Type B pancreatic cell (in vitro differentiated cells): ENCODE measurements at regions not wholly inside any gene's neighbourhood (a gene's known extent, or its start where the extent isn't known, plus 50 kb on each side); places are given as distances from the start of the nearest gene placed in this dataset.

Source experiments
- DNase-seq: peaks from one replicate; pipeline ENCODE4 v3.0.0; 2021; ENCODE audit warnings: mixed read lengths; ENCODE audit not compliant: unreplicated experiment; ENCODE audit errors: extremely low spot score
- H3K27ac Mint-ChIP-seq: 2 replicates; pipeline ENCODE4 v1.8.0; 2021; ENCODE audit warnings: mild to moderate bottlenecking, mixed read lengths
- H3K27me3 Mint-ChIP-seq: 2 replicates; pipeline ENCODE4 v1.8.0; 2021; ENCODE audit warnings: mixed read lengths
- H3K36me3 Mint-ChIP-seq: 2 replicates; pipeline ENCODE4 v1.8.0; 2021; ENCODE audit warnings: mixed read lengths
- H3K4me1 Mint-ChIP-seq: one replicate; pipeline ENCODE4 v1.8.0; 2021; ENCODE audit warnings: mixed read lengths; ENCODE audit not compliant: unreplicated experiment
- H3K4me3 Mint-ChIP-seq: 2 replicates; pipeline ENCODE4 v1.8.0; 2021; ENCODE audit warnings: mild to moderate bottlenecking, mixed read lengths
- H3K9me3 Mint-ChIP-seq: 2 replicates; pipeline ENCODE4 v1.8.0; 2021; ENCODE audit warnings: mixed read lengths
- TF ChIP-seq, protein P1 (sequence below): fragments of 200-600 bp; sonication (generic); conservative IDR thresholded peaks from 2 replicates; pipeline ENCODE4 v1.5.0; 2021; ENCODE audit warnings: antibody characterized with exemption, mild to moderate bottlenecking

GRCh38 chrX:109843963-109844751, 111.1 kb upstream of the ACSL4 start:
- H3K27me3 Mint-ChIP-seq: no peaks in the 10 kb centered on the region
- H3K4me1 Mint-ChIP-seq: peaks cover 40% of the 10 kb centered on the region
- H3K27ac Mint-ChIP-seq: no peak overlapping the region
- H3K9me3 Mint-ChIP-seq: no peaks in the 10 kb centered on the region
- H3K36me3 Mint-ChIP-seq: no peaks in the 10 kb centered on the region
- H3K4me3 Mint-ChIP-seq: no peak overlapping the region
- DNase-seq: no peak
- TF ChIP-seq, protein P1, sequence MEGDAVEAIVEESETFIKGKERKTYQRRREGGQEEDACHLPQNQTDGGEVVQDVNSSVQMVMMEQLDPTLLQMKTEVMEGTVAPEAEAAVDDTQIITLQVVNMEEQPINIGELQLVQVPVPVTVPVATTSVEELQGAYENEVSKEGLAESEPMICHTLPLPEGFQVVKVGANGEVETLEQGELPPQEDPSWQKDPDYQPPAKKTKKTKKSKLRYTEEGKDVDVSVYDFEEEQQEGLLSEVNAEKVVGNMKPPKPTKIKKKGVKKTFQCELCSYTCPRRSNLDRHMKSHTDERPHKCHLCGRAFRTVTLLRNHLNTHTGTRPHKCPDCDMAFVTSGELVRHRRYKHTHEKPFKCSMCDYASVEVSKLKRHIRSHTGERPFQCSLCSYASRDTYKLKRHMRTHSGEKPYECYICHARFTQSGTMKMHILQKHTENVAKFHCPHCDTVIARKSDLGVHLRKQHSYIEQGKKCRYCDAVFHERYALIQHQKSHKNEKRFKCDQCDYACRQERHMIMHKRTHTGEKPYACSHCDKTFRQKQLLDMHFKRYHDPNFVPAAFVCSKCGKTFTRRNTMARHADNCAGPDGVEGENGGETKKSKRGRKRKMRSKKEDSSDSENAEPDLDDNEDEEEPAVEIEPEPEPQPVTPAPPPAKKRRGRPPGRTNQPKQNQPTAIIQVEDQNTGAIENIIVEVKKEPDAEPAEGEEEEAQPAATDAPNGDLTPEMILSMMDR: no peak

DNA sequence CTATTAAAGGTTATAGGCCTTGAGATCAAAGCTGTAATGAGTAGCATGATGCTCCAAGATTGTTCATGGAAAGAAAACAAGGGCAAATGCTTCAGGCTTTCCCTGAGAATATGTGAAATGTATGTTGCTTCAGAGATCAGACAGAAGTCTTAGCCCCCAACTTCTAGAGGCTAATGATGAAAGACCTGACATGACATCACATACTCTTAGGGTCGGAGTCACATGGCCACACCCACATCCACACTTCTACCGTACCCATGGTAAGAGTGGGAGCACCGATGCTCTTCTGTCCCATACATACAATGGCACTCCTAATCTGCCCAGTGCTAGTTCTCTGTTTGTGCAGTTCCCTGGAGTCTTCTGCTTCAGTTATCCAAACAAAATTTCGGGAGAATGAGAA, 111.9 kb upstream of the ACSL4 start:
- DNase-seq: no peak
- Mint-ChIP-seq H3K4me1 (peaks cover 44% of the 10 kb centered on the region), H3K36me3 (no peaks in the 10 kb centered on the region), H3K9me3 (no peaks in the 10 kb centered on the region), H3K27ac (no peak overlapping the region), H3K4me3 (no peak overlapping the region), H3K27me3 (no peaks in the 10 kb centered on the region)
- TF ChIP-seq, protein P1: no peak

DNA sequence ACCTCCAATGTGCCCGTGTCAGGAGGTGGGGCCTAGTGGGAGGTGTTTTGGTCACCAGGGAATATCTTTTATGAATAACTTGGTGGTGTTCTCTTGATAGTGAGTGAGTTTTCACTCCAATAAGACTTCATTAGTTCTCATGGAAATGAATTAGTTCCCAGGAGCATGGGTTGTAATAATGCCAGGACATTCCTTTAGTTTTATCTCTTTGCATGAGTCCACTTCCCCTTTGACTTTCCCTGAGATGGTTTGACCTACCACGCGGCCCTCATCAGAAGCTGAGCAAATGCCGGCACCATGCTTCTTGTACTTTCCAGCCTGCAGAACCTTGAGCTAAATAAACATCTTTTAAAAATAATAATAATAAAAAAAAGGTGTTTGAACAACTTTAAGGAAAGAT, 112.9 kb upstream of the ACSL4 start:
- TF ChIP-seq, protein P1: no peak
- H3K4me1 Mint-ChIP-seq: peaks cover 48% of the 10 kb centered on the region
- H3K4me3 Mint-ChIP-seq: no peak overlapping the region
- H3K27me3 Mint-ChIP-seq: no peaks in the 10 kb centered on the region
- no peak for DNase-seq
- H3K9me3 Mint-ChIP-seq: peaks cover under 1% of the 10 kb centered on the region
- H3K27ac Mint-ChIP-seq: no peak overlapping the region
- no peaks in the 10 kb centered on the region for H3K36me3 Mint-ChIP-seq

DNA sequence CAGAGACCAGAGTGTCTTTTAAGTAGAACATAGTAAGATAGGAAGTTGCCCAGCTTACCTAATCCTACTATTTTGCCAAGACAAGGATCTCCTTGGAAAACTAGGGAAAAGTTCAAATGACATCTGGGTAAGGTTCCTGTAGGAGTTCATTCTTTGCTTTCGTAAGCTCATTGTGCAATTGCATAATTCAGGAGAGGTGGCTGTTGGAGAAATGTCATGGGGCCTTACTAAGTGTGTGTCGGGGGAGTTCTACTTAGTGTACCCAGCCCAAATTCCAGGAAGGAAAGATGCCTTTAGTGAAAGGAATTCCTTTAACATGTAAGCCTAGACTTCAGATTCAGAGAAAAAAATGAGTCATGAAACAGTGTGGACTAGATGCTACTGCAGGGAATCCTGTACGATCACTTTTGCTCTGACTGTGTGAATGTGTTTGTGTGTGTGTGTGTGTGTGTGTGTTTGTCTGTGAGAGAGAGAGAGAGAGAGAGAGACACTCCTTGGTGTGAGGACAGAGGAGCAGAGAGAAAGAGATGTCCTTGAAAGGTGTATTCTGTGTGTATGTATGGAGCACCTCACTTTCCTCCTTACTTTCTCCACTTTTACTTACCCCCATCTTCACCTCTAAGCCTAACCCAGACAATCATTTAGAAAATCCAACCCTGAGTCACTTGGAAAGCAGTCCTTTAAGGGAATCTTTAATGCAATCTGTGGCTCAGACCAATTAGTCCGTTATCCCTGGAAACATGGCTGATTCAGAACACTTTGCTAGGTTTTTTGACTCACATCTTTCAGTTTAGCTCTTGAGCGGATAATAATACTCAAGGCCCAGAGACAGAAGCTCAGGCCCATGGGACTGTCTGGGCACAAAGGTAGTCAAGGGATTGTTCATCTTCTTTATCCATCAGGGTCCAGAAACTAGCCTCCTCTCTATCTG, 114.5 kb upstream of the ACSL4 start:
- no peak for DNase-seq
- H3K4me1 Mint-ChIP-seq: peaks cover 45% of the 10 kb centered on the region

GRCh38 chrX:109848461-109849050, 115.5 kb upstream of the ACSL4 start:
- H3K27me3 Mint-ChIP-seq: no peaks in the 10 kb centered on the region
- peaks cover 45% of the 10 kb centered on the region for H3K4me1 Mint-ChIP-seq
- peak overlapping the region; percentile 4 for H3K27ac Mint-ChIP-seq

More for the DNA sequence above, 114.5 kb upstream of the ACSL4 start:
- Mint-ChIP-seq H3K27me3 (no peaks in the 10 kb centered on the region), H3K4me3 (no peak overlapping the region), H3K9me3 (peaks cover 7% of the 10 kb centered on the region), H3K36me3 (no peaks in the 10 kb centered on the region), H3K27ac (no peak overlapping the region)
- TF ChIP-seq, protein P1: no peak

More at GRCh38 chrX:109848461-109849050, 115.5 kb upstream of the ACSL4 start:
- Mint-ChIP-seq H3K9me3 (peaks cover 7% of the 10 kb centered on the region), H3K36me3 (no peaks in the 10 kb centered on the region), H3K4me3 (peak overlapping the region; percentile 29)
- no peak for DNase-seq
- TF ChIP-seq, protein P1: no peak
